T-helper 1 cell (primary cell): ENCODE measurements at regions not wholly inside any gene's neighbourhood (a gene's known extent, or its start where the extent isn't known, plus 50 kb on each side); places are given as distances from the start of the nearest gene placed in this dataset.
"Not testable (repeated sequence)": the region's sequence is repeated elsewhere in the genome, so short reads cannot be mapped to it uniquely, and the experiment has no call there.

Experiments
- DNase-seq, 5 donors: peaks; one replicate each; pipeline ENCODE4 v3.0.0-alpha.2; 2012 to 2020

- DNase-seq = not testable (repeated sequence)
Measured at GRCh38 chr3:80897005-80897404, 864.4 kb downstream of the GBE1 start.

GRCh38 chr3:80890571-80890970, 870.9 kb downstream of the GBE1 start:
- DNase-seq = no peak

- DNase-seq = no peak
Measured at GRCh38 chr3:80889535-80889934, 871.9 kb downstream of the GBE1 start.

GRCh38 chr3:80870476-80871041, 890.9 kb downstream of the GBE1 start:
- DNase-seq = no peak

GRCh38 chr3:80855482-80855881, 906.0 kb downstream of the GBE1 start:
- no peak for DNase-seq

- no peak for DNase-seq
Measured at GRCh38 chr3:80836395-80836794, 925.0 kb downstream of the GBE1 start.

- no peak for DNase-seq
Measured at GRCh38 chr3:80807577-80807976, 953.9 kb downstream of the GBE1 start.

GRCh38 chr3:80806673-80807072, 954.8 kb downstream of the GBE1 start:
- no peak for DNase-seq

GRCh38 chr3:80788914-80789313, 972.5 kb downstream of the GBE1 start:
- DNase-seq = no peak

- DNase-seq = no peak
Measured at GRCh38 chr3:80785875-80786274, 975.6 kb downstream of the GBE1 start.

- no peak for DNase-seq
Measured at GRCh38 chr3:80785475-80785874, 976.0 kb downstream of the GBE1 start.

GRCh38 chr3:80771085-80771484, 990.4 kb downstream of the GBE1 start:
- DNase-seq = no peak

- no peak for DNase-seq
Measured at GRCh38 chr3:80770106-80771074, 991.1 kb downstream of the GBE1 start.

GRCh38 chr3:80769683-80770082, 991.8 kb downstream of the GBE1 start:
- no peak for DNase-seq

GRCh38 chr3:80767604-80768003, 993.8 kb downstream of the GBE1 start:
- no peak for DNase-seq

- no peak for DNase-seq
Measured at GRCh38 chr3:80754969-80755368, 987.2 kb upstream of the ROBO1 start.

- no peak for DNase-seq
Measured at GRCh38 chr3:80753021-80753420, 985.2 kb upstream of the ROBO1 start.

GRCh38 chr3:80750637-80751036, 982.8 kb upstream of the ROBO1 start:
- DNase-seq = no peak

GRCh38 chr3:80734920-80735319, 967.1 kb upstream of the ROBO1 start:
- DNase-seq = no peak

GRCh38 chr3:80734483-80734882, 966.7 kb upstream of the ROBO1 start:
- DNase-seq = no peak

GRCh38 chr3:80733522-80734176, 965.9 kb upstream of the ROBO1 start:
- no peak for DNase-seq

GRCh38 chr3:80727561-80727960, 959.8 kb upstream of the ROBO1 start:
- DNase-seq = not testable (repeated sequence)

GRCh38 chr3:80709597-80710322, 942.0 kb upstream of the ROBO1 start:
- DNase-seq = not testable (repeated sequence)
